Transverse colon (tissue), 4 donors: ENCODE measurements at regions not wholly inside any gene's neighbourhood (a gene's known extent, or its start where the extent isn't known, plus 50 kb on each side); places are given as distances from the start of the nearest gene placed in this dataset.

ENCODE experiments used
- DNase-seq: peaks from one replicate; pipeline ENCODE4 v3.0.0-alpha.2; 2019
- H3K27ac ChIP-seq, 4 donors: fragments of 200-600 bp; sonication (generic); 2 replicates each; pipeline ENCODE4 v1.5.1; 2016 to 2018; ENCODE audit warnings: inconsistent platforms in 4 of 4
- H3K27me3 ChIP-seq: fragments of 200-600 bp; sonication (generic); 2 replicates; pipeline ENCODE4 v1.5.1; 2017; ENCODE audit warnings: inconsistent platforms
- H3K36me3 ChIP-seq, 4 donors: fragments of 200-600 bp; sonication (generic); 2 replicates each; pipeline ENCODE4 v1.5.1; 2017 to 2019; ENCODE audit warnings: inconsistent platforms in 4 of 4
- H3K4me1 ChIP-seq, 4 donors: fragments of 200-600 bp; sonication (generic); 2 replicates each; pipeline ENCODE4 v1.5.1; 2017 to 2020; ENCODE audit warnings: inconsistent platforms in 4 of 4
- H3K4me3 ChIP-seq, 4 donors: fragments of 200-600 bp; sonication (generic); 1 replicate in 1 of 4; 2 replicates in 3 of 4; pipeline versions ENCODE4 v1.5.1 to v1.6.1; 2017 to 2019; ENCODE audit warnings: inconsistent platforms in 4 of 4
- H3K9me3 ChIP-seq, 2 donors: fragments of 200-600 bp; sonication (generic); 2 replicates each; pipeline ENCODE4 v1.5.1; 2017 to 2019; ENCODE audit warnings: inconsistent platforms in 2 of 2
- EP300 ChIP-seq: sonication (generic); formaldehyde crosslinking; IDR thresholded peaks from one replicate; pipeline ENCODE4 v1.6.1; 2017; ENCODE audit warnings: antibody characterized with exemption, low read depth
- POLR2A ChIP-seq: fragments of 450-650 bp; IDR thresholded peaks from one replicate; pipeline ENCODE4 v1.6.1; 2016; ENCODE audit warnings: antibody characterized with exemption, mild to moderate bottlenecking, moderate library complexity
- POLR2AphosphoS5 ChIP-seq, 3 donors: sonication (generic); formaldehyde crosslinking; IDR thresholded peaks; one replicate each; pipeline ENCODE4 v1.6.1; 2016; ENCODE audit warnings: antibody characterized with exemption in 3 of 3
- WGBS, 2 donors: methylation state at CpG; one replicate each; pipeline ENCODE4 v1.1.5; 2018; ENCODE audit warnings: low coverage in 1 of 2; 5-methylcytosine and 5-hydroxymethylcytosine counted together
- in situ Hi-C, 4 donors: fragments of 200-750 bp; cut with MboI; loops; one replicate each; pipeline versions ENCODE4 v1.15.0 to v1.15.1; 2017; ENCODE audit warnings: low sequenced_read_pairs in 3 of 4, low pct_ligation_motif_present in 1 of 4, low pct_unique_long_range_greater_than_20kb in 1 of 4
- intact Hi-C: fragments of 100-400 bp; cut with DNase I; formaldehyde crosslinking; loops from one replicate; pipeline ENCODE4 v1.15.1; 2023; ENCODE audit warnings: low total_unique reads
- TF ChIP-seq, protein P1 (sequence below), 5 experiments: fragments of 200-600 bp in 3 of 5; fragments of 450-650 bp in 2 of 5; sonication (generic) in 3 of 5; IDR thresholded peaks; 1 replicate in 2 of 5; 2 replicates in 3 of 5; pipeline ENCODE4 v1.5.1; 2016 to 2017; ENCODE audit warnings: antibody characterized with exemption in 5 of 5, inconsistent platforms in 3 of 5, mild to moderate bottlenecking in 2 of 5, moderate library complexity in 1 of 5

GRCh38 chr6:43909474-43910148, 139.6 kb downstream of the VEGFA start:
- H3K36me3 ChIP-seq, result no peaks in the 10 kb centered on the region
- H3K27ac ChIP-seq, result no peak overlapping the region
- DNase-seq, result no peak
- in situ Hi-C loops, result no loop called here
- WGBS, 2 donors, result 77% methylated on average over 7 of the region's 7 CpGs; no CpG with 5 or more reads in 1 of the 2 donors
- intact Hi-C loops, result no loop called here
- TF ChIP-seq, protein P1, sequence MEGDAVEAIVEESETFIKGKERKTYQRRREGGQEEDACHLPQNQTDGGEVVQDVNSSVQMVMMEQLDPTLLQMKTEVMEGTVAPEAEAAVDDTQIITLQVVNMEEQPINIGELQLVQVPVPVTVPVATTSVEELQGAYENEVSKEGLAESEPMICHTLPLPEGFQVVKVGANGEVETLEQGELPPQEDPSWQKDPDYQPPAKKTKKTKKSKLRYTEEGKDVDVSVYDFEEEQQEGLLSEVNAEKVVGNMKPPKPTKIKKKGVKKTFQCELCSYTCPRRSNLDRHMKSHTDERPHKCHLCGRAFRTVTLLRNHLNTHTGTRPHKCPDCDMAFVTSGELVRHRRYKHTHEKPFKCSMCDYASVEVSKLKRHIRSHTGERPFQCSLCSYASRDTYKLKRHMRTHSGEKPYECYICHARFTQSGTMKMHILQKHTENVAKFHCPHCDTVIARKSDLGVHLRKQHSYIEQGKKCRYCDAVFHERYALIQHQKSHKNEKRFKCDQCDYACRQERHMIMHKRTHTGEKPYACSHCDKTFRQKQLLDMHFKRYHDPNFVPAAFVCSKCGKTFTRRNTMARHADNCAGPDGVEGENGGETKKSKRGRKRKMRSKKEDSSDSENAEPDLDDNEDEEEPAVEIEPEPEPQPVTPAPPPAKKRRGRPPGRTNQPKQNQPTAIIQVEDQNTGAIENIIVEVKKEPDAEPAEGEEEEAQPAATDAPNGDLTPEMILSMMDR (IDR thresholded peaks at IDR 0.05), result no peak
- TF ChIP-seq POLR2A (no peak), POLR2AphosphoS5 (IDR thresholded peaks at IDR 0.05) (no peak), EP300 (no peak)
- peaks cover 0 to 18% (median 4%) of the 10 kb centered on the region in 4 donors for H3K4me1 ChIP-seq
- H3K27me3 ChIP-seq, result no peaks in the 10 kb centered on the region
- H3K4me3 ChIP-seq, result no peak overlapping the region
- H3K9me3 ChIP-seq, result no peaks in the 10 kb centered on the region

DNA sequence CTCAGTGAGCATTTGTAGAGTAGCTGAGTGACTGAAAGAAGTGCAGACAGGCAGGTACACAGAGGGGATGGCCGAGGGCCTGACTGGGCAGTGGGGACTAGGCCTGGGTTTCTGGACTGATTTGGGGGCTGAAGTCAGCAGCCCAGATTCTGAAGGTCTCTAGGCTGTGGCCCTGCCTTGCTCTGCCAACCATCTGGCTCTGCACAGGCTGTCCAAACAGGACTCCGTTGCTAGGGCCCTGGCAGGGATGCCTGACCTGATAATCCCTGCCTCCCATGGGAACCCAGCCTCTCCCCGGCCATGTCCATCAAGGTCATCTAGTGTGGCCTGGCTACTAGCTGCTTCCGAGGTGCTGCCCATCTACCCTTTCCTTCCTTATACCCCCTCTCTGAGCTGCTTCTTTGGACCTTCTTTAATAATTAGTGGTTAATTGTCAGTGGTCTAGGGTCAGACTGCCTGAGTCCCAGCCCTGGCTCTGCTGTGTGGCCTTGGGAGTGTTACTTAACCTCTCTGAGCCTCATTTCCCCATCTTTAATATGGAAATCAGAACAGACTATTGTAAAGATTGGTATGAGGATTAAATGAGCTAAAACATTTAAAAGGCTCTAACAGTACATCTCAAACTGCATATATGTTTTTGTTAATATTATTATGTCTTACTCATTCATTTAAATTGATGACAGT, 137.9 kb downstream of the VEGFA start:
- Histone ChIP-seq H3K27ac (no peak overlapping the region), H3K4me3 (no peak overlapping the region), H3K27me3 (no peaks in the 10 kb centered on the region), H3K4me1 (peaks cover 0 to 9% (median 0%) of the 10 kb centered on the region in 4 donors), H3K9me3 (no peaks in the 10 kb centered on the region), H3K36me3 (no peaks in the 10 kb centered on the region)
- in situ Hi-C loops (no loop called here), intact Hi-C loops (no loop called here)
- 87% methylated on average over 4 of the region's 4 CpGs; no CpG with 5 or more reads in 1 of the 2 donors for WGBS, 2 donors
- DNase-seq, result no peak
- TF ChIP-seq EP300 (no peak), POLR2A (no peak)
- TF ChIP-seq, protein P1 (IDR thresholded peaks at IDR 0.05), result no peak

GRCh38 chr6:43907312-43907711, 137.3 kb downstream of the VEGFA start:
- Histone ChIP-seq H3K4me1 (peaks cover 0 to 5% (median 0%) of the 10 kb centered on the region in 4 donors), H3K9me3 (no peaks in the 10 kb centered on the region), H3K36me3 (no peaks in the 10 kb centered on the region), H3K27me3 (no peaks in the 10 kb centered on the region), H3K4me3 (no peak overlapping the region), H3K27ac (no peak overlapping the region)
- 93 to 100% methylated on average over 1 to 2 of the region's 2 CpGs for WGBS, 2 donors
- DNase-seq, result no peak
- TF ChIP-seq POLR2A (no peak), POLR2AphosphoS5 (IDR thresholded peaks at IDR 0.05) (no peak), EP300 (no peak)
- TF ChIP-seq, protein P1 (IDR thresholded peaks at IDR 0.05), result no peak
- intact Hi-C loops, result no loop called here
- in situ Hi-C loops, result no loop called here

DNA sequence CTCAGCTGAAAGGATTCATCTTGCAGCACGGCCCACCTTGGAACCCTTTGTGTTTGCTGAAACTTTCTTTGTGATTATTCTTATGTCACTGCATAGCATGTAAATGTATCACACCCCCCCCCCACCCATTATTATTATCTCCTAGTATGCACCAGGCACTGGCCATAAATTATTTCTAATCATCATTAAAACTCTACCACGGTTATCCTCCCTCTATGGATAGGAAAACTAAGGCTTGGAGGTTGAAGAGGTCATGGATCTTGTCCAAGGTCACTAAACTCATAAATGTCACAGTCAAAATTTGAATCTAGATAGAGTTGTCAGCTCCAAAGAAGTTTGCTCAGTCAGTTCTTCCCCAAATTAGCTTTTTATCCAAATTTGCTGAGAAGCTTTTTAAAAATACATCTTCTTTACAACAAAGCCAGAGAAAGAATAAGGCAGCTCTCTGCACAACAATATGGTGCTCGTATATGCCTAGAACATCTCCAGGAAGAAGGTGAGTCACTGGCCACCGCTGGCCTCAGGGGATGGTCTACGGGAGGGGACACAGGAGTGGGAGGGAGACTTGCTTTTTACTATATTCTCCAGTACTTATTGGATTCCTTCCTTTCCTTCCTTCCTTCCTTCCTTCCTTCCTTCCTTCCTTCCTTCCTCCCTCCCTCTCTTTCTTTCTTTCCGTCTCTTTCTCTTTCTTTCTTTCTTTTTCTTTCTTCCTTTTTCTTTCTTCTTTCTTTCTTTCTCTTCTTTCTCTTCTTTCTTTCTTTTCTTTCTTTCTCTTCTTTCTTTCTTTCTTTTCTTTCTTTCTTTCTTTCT, 134.5 kb downstream of the VEGFA start:
- intact Hi-C loops, result no loop called here
- no peak for DNase-seq

More for the DNA sequence above, 134.5 kb downstream of the VEGFA start:
- in situ Hi-C loops, result no loop called here
- Histone ChIP-seq H3K27me3 (no peaks in the 10 kb centered on the region), H3K9me3 (no peaks in the 10 kb centered on the region), H3K36me3 (no peaks in the 10 kb centered on the region), H3K4me3 (no peak overlapping the region), H3K4me1 (no peaks in the 10 kb centered on the region), H3K27ac (no peak overlapping the region)
- TF ChIP-seq POLR2AphosphoS5 (IDR thresholded peaks at IDR 0.05) (no peak), POLR2A (no peak), EP300 (no peak)
- TF ChIP-seq, protein P1 (IDR thresholded peaks at IDR 0.05), result no peak
- 73 to 84% methylated on average over 6 of the region's 6 CpGs for whole genome bisulfite sequencing, 2 donors
